Activated CD4-positive, alpha-beta T cell treated with anti-CD3 and anti-CD28 coated beads, Interleukin-2, amount 50 U/mL, for 16 hours (primary cell): ENCODE measurements at regions not wholly inside any gene's neighbourhood (a gene's known extent, or its start where the extent isn't known, plus 50 kb on each side); places are given as distances from the start of the nearest gene placed in this dataset.

ENCODE experiments used
- DNase-seq: peaks from one replicate; pipeline ENCODE4 v3.0.0-alpha.2; 2020

DNA sequence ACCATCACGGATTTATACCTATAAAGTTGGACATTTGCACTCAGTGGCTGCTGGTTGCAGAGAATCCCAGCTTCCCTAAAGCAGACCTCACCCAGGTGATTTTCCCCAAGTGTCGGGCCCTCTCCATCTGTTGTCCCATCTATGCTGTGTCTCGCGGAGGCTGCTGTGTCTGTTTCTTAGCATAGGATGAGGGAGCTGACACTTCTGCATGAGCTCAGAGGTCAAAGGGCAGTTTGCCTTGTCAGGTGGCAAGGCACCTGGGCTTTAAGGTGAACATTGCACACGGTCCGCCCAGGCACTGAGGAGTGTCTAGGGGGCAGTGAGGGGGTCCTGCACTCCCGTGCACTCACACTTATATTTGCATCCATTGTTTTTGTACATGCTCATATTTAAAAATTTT, 151.6 kb downstream of the ZIC5 start:
- no peak for DNase-seq

- DNase-seq, result no peak
These were observed 155.2 kb downstream of the ZIC5 start for GRCh38 chr13:99816321-99816720.

- no peak for DNase-seq
These were observed 158.1 kb downstream of the ZIC5 start for GRCh38 chr13:99813336-99814095.

DNA sequence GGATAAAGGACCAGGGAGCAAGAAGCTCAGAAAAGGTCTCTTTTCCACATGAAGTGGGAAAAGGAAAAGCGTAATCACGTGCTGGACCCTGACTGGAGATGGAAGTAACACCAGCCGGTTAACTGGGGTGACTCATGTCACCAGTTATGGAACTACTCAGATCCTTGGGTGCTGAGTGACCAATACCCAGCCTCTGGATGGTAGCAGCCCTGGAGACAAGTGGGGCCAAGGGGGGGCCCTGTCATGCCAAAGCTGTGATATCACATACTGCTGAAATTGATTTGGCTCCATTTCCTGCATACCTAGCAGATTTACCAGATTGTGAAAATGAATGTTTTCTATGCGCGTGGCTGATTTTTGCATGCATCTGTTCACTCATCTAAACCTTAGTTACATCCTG, 158.9 kb downstream of the ZIC5 start:
- DNase-seq, result no peak

DNA sequence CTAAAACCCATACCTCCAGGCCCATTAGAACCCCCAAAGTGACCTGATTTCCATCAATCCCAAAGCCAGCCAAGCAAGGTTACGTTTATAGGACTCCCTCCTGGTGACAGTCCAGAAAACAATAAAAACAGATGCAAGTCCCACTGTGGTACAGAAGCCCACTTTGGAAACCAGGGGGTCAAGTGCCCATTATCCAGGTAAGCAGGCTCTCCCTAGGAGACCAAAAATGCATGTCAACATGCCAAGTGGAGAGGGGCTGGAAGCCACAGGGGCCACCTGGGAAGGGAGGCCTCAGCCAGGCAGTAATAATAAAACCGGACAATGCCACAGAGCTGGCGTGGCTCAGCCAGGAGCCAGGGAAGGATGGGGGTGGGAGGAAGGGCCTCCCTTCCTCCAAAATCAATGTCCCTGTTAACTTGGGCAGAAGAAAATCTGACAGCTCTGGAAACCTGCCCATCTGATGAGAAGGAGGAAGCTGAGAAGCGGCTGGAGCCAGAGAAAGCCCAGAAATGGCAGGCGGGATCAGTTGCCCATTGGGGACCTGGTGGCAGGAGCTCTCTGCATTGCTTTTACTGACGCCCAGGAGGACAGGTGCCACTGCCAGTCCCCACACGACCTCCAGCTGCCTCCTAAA, 160.4 kb downstream of the ZIC5 start:
- no peak for DNase-seq

DNA sequence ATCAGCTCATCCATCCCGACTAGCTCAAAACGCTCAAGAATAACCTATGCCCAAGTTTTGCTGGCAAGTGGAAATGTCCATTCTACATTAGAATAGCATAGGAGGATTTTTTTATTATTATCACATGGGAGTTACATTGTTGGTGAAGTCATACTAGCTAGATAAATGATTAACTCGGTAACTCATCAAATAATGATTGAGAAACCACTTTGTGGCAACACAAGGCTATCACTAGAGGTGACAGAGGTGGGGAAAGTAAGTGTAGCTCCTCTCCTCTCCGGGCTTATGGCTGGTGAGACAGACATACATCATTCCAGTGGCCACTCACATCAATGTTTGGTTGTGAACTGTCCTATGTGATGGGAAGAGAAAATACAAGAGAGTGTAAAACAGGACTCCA, 161.6 kb downstream of the ZIC5 start:
- DNase-seq, result no peak

DNA sequence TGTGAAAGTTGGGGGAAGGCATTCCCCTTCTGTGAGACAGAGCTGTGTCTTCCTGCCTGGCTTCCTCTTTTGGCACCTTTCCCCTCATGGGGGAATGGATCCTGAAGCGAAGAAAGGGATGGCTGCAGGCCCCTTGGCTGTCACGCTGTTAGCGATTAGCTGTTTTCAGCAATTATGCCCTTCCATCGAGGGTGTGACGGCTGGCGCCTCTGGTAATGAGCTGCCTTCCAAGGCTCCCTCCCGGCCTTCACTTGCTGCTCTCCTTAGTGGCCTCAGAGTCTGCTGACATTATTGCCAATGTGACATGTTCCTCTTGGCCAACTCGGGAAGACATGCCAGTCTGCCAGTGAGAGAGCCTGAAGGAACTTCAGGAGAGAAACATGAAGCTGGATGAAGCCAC, 162.1 kb downstream of the ZIC5 start:
- DNase-seq, result no peak

DNA sequence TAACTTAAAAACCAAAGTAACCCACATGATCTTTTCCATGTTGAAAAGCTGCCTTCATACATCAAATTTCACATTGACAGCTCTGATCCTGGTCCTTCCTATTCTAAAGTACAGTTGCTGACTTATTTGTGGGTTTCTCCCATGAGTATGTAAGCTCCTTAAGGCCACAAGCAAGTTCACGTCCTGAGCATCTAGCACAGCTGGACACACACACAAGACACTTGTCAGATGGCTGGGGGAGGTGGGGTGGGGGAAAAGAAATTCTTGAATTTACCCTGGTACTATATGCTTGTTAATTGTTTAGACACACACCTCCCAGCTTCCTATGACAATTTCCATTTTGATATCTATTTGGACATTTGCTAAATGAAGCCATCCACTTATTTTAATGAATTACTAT, 162.8 kb downstream of the ZIC5 start:
- no peak for DNase-seq

- DNase-seq, result no peak
These were observed 164.9 kb downstream of the ZIC5 start for GRCh38 chr13:99806671-99807070.

GRCh38 chr13:99805361-99805760, 166.2 kb downstream of the ZIC5 start:
- DNase-seq, result no peak

- no peak for DNase-seq
These were observed 168.4 kb downstream of the ZIC5 start for GRCh38 chr13:99803141-99803540.

- no peak for DNase-seq
These were observed 169.2 kb downstream of the ZIC5 start for GRCh38 chr13:99802416-99802815.

GRCh38 chr13:99800951-99801350, 170.6 kb downstream of the ZIC5 start:
- DNase-seq, result no peak

GRCh38 chr13:99800011-99800410, 171.6 kb downstream of the ZIC5 start:
- DNase-seq, result no peak

DNA sequence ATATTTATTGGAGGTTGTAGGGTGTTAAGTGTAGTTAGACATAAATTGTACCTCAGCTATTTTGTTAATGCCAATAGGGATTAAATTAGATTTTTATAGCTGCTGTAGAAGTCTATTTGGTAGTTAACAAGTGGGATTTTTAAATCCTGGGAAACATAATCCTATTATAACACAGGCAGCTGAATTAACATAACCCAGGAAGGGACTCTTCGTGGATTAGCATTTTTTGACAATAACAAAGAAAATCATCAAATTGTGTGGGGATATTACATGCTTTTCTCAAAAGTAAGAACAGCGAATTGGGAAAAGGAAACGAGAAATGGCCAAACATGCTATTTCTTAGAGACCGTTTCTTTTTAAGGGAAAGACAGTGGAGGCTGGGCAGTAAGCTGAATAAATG, 172.8 kb downstream of the ZIC5 start:
- DNase-seq, result no peak

GRCh38 chr13:99797691-99798090, 173.9 kb downstream of the ZIC5 start:
- no peak for DNase-seq

- peak; percentile 19 for DNase-seq
These were observed 175.3 kb downstream of the ZIC5 start for GRCh38 chr13:99796175-99796819.

- DNase-seq, result no peak
These were observed 179.3 kb downstream of the ZIC5 start for GRCh38 chr13:99792079-99792921.

DNA sequence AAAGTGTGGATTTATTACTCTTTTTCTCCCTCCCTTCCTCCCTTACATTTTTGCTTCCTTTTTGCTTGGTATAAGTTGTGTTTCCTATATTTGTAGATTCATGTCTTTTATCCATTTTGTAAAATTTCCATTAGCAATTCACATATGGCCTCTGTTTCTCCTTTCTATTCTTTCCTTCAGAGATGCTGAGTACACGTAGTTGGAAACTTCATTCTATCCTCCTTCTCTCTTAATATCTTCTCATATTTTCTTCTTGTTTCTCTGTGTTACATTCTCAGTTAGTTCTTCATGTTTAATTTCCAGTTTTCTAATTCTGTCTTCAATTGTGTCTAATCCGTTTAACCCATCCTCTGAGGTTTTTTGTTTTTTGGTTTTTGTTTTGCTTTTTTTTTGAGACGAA, 188.9 kb downstream of the ZIC5 start:
- no peak for DNase-seq

GRCh38 chr13:99778500-99778899, 193.1 kb downstream of the ZIC5 start:
- DNase-seq, result no peak

- DNase-seq, result no peak
These were observed 193.7 kb downstream of the ZIC5 start for GRCh38 chr13:99777873-99778272.

DNA sequence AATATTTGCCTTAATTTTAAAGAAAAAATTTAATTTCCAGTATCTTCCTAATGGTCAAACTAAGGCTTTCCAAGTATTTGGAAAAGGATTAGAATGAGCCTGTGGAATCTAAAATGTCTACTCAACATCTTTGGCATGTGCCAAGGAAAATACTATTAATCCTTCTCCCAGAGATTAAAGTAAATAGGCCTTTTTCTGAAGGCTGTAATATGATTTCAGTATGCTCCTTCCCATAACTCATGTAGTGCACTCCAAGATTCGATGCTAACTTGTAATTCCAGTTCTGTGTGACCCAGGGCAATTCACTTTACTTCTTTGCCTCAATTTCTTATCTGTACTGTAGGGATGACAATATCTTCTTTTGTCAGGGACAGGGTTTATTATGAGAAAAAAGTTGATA, 196.9 kb downstream of the ZIC5 start:
- no peak for DNase-seq

GRCh38 chr13:99768986-99769385, 202.6 kb downstream of the ZIC5 start:
- no peak for DNase-seq
